ENCODE measurements at regions not wholly inside any gene's neighbourhood (a gene's known extent, or its start where the extent isn't known, plus 50 kb on each side); places are given as distances from the start of the nearest gene placed in this dataset.
"Not testable (repeated sequence)": the region's sequence is repeated elsewhere in the genome, so short reads cannot be mapped to it uniquely, and the experiment has no call there.

DNA sequence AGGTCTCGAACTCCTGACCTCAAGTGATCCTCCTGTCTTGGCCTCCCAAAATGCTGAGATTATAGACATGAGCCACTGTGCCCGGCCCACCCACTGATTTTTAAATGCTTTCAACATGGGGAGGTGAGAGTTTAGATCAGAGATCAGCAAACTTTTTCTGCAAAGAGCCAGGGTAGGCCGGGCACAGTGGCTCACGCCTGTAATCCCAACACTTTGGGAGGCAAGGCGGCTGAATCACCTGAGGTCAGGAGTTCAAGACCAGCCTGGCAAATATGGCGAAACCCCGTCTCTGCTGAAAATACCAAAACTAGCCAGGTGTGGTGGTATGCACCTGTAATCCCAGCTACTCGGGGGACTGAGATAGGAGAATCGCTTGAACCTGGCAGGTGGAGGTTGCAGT is 88.3 kb upstream of the LHX1 start:
- H3K18ac ChIP-seq (ENCODE audit: extremely low read depth, low read length); H3K56ac ChIP-seq (replicated peaks; ENCODE audit: insufficient read length, low read depth, low read length); H3K4ac ChIP-seq (replicated peaks; ENCODE audit: insufficient read length, low read depth, low read length); FAIRE-seq; H3K9ac ChIP-seq (replicated peaks in 1 of 4; ENCODE audit: extremely low read depth in 1 of 4, low read depth in 3 of 4, low read length in 3 of 4); DNase-seq (ENCODE audit: low read depth in 1 of 2, low spot score in 2 of 2); H4K5ac ChIP-seq (ENCODE audit: insufficient read length, low read depth, low read length); H3K79me1 ChIP-seq (ENCODE audit: low read depth, low read length); H2BK15ac ChIP-seq (ENCODE audit: low read length); H3K27me3 ChIP-seq (replicated peaks in 1 of 4; ENCODE audit: control insufficient read depth in 3 of 4, extremely low read depth in 1 of 4, insufficient read depth in 3 of 4, low read length in 3 of 4); H4K20me1 ChIP-seq (replicated peaks in 1 of 2; ENCODE audit: control insufficient read depth in 1 of 2, insufficient read depth in 2 of 2, low read length in 2 of 2); H3K4me1 ChIP-seq (replicated peaks in 1 of 4; ENCODE audit: control insufficient read depth in 3 of 4, insufficient read depth in 4 of 4, low read length in 3 of 4); H2AFZ ChIP-seq (ENCODE audit: low read length); H3K23ac ChIP-seq (ENCODE audit: insufficient read length); H3K36me3 ChIP-seq (ENCODE audit: control insufficient read depth in 2 of 4, insufficient read depth in 4 of 4, low read length in 3 of 4); H3K14ac ChIP-seq (ENCODE audit: insufficient read length); H2BK120ac ChIP-seq (replicated peaks; ENCODE audit: low read depth, low read length); H3K4me2 ChIP-seq (ENCODE audit: insufficient read depth in 1 of 2, low read depth in 2 of 2, low read length in 2 of 2); H2BK5ac ChIP-seq (ENCODE audit: low read depth, low read length); H3K4me3 ChIP-seq (ENCODE audit: extremely low read depth in 1 of 4, insufficient read depth in 2 of 4, low read depth in 3 of 4, low read length in 4 of 4); H2BK12ac ChIP-seq (ENCODE audit: low read depth, low read length); H4K8ac ChIP-seq (ENCODE audit: extremely low read depth, insufficient read depth, low read length); H3K79me2 ChIP-seq (ENCODE audit: control insufficient read depth in 1 of 2, insufficient read depth in 2 of 2, low read length in 2 of 2); H3K9me3 ChIP-seq (ENCODE audit: insufficient read depth in 2 of 2, low read depth in 1 of 2, low read length in 1 of 2); H3K23me2 ChIP-seq (ENCODE audit: low read depth, low read length); H4K91ac ChIP-seq (replicated peaks; ENCODE audit: insufficient read length, low read length); H3K27ac ChIP-seq (ENCODE audit: low read depth, low read length); H2BK20ac ChIP-seq (ENCODE audit: low read length); H2AK5ac ChIP-seq (ENCODE audit: low read depth, low read length): not testable (repeated sequence)
- CTCF ChIA-PET (ENCODE audit: partially characterized antibody): interaction anchor here (0.9 to 1.7 kb wide), 7 partner anchors 9 to 348 kb away, joined by 3 to 5 read pairs (median 3); no protein-coding TSS in a partner anchor
- POLR2A ChIA-PET (ENCODE audit: partially characterized antibody): interaction anchor here (1.3 kb wide), 1 partner anchor 44 kb away, joined by 3 read pairs; no protein-coding TSS in a partner anchor
- WGBS, 2 experiments (ENCODE audit: extremely low coverage in 1 of 2, insufficient coverage in 1 of 2, insufficient read length in 1 of 2, insufficient replicate concordance in 2 of 2, low coverage in 1 of 2, low lambda C conversion rate in 2 of 2, missing lambda C conversion rate in 1 of 2): 85% methylated on average over 9 of the region's 9 CpGs; no CpG with 5 or more reads in 1 of the 2 experiments
